Activated CD4-positive, alpha-beta T cell treated with anti-CD3 and anti-CD28 coated beads, Interleukin-2, amount 50 U/mL, for 4 hours (primary cell): ENCODE measurements at regions not wholly inside any gene's neighbourhood (a gene's known extent, or its start where the extent isn't known, plus 50 kb on each side); places are given as distances from the start of the nearest gene placed in this dataset.

Experiments
- DNase-seq, 2 experiments: peaks; one replicate each; pipeline ENCODE4 v3.0.0-alpha.2; 2020

GRCh38 chr16:60329108-60329507 is 1595.0 kb upstream of the GOT2 start:
- no peak for DNase-seq

GRCh38 chr16:60328152-60328551 is 1594.0 kb upstream of the GOT2 start:
- no peak for DNase-seq

DNA sequence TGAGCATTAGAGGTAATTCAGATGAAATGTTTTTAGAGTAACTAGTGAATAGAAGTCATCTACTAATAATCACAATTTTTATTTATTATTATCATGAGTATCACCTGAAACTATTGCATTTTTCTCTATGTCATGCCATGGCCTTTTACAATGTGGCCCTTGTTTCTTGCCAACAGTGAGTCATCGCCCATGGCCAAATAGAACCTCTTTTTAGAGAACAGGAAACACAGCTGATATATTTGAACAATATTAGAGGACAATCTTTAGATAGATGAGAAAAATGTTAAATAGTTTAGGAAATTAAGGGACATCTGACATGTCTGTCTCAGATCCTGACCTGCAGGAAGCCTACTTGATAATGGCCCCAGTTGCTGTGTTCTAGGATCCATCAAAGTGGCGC is 1584.4 kb upstream of the GOT2 start:
- no peak for DNase-seq

GRCh38 chr16:60310846-60311445 is 1576.8 kb upstream of the GOT2 start:
- DNase-seq, result no peak

- DNase-seq, result no peak
Observed at GRCh38 chr16:60304720-60305119, 1570.6 kb upstream of the GOT2 start.

DNA sequence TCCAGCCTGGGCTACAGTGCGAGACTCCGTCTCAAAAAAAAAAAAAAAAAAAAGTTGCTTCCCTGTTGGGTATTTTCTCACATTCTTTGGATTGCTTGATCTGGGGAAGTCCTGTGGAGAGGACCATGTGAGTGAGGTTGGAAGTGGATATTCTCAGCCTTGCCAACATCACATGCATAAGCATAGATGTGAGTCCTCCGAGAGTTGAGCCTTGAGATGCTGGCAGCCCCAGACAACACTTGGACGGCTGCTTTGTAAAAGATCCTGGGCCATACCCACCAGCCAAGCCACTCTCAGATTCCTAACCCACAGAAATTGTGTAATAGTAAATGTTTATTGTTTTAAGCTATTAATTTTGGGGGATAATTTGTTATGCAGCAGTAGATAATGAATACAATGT is 1570.0 kb upstream of the GOT2 start:
- DNase-seq, result no peak

DNA sequence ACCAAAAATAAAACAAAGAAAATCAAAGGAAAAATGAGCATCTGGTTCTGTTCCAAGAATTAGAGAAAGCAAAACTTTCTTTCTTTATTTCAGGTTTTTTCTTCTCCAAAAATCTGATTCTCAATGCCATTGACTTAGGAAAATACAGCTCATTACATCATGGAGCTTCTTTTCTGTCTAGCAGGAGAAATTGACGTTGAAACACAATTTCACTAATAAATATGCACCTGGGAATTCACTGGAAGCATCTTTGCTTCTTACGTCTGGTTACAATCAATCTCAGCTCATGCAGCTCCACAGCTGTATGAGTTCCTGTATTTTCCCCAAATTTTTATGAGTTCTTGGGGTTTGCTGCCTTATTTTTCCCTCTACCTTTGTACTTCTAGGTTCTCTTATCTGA is 1568.6 kb upstream of the GOT2 start:
- no peak for DNase-seq

DNA sequence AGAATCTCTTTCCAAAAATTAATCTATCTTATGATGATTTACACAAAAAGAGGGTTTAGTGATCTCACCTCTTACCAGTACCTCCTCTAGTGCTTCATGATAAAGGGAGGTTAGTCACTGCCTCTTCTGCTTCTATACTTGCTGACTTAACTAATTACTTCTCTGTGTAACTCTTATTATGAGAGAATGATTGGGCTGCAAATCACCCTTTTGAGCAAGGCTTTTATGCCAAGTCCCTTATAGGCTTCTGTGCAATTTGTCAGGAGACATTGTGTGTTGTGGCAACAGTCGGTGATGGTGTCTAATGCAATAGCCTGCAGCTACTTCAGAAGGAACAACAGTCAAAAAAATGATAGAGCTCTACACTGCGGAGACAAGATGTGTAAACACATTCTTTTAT is 1568.1 kb upstream of the GOT2 start:
- no peak for DNase-seq

GRCh38 chr16:60299241-60299776 is 1565.2 kb upstream of the GOT2 start:
- no peak for DNase-seq

GRCh38 chr16:60295451-60295850 is 1561.3 kb upstream of the GOT2 start:
- no peak for DNase-seq

GRCh38 chr16:60285794-60286193 is 1551.7 kb upstream of the GOT2 start:
- DNase-seq, result no peak

DNA sequence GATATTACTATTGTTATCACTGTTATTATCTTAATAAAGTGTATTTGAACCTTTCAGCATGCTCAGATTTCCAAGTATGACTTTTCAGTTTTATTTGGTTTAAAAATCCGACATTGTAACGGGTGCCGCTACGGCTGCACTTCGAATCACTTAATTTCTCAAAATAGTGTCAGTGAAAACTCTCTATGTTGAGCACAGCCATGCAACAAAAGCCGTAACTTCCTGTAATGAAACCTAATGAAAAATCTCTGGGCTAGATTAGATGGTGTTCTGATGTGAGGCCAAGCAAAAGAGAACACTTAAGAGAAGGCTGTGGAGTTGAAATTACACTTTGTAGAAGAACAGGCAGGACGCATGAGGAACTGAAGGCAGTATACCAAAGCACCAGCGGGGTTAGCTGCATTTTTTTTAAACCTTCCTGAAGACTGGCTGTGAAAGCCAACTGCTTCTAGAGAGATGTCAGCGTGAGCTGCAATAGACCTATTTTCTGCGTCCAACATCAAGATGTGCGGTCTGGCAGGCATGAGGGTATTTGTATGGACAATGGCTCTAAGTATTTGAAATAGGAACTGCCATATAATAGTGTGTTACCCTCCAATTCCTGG is 1545.0 kb upstream of the GOT2 start:
- DNase-seq, result no peak

DNA sequence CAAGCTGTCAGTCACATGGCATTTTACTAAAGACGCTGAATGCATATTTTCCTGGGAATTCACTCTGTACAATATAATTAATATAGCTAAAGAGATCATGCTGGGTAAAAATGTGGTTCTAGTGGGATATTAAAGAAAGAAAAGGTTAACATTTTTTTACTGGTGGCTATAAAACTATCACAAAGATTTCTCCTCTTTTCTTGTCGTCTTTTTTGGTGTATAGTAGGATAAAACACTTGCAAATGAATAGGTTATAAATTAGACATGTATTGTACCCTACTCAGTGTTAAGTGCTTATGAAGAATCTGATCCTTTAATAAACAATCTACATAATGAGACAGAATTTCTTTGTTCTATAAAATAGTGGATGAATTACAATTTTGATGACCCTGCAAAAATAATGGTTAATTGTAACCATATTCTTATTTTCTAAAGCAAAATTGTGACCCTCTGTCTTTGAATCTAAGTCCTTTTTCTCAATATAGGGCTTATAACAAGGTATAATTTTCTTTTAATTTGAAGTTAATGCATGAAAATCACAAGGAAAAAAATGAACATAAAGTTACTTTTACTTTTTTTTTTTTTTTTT is 1540.4 kb upstream of the GOT2 start:
- DNase-seq, result no peak

DNA sequence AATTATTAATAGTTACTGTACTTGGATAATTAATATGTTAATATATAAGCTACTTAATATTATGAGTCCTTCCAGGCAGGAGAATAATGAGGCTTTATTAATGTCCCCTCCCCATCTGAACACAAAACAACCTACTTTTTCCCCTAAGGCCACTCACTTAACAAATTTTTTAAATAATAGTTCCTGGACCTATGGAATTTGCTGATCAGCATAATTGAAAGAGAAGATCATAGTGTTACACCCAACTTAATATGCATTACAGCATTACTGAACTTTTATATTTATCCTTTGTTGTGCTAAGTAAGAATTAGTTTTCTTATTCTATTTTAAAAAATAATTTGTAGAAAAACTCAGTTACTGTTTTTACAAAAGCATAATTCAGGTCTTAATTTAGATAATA is 1537.7 kb upstream of the GOT2 start:
- no peak for DNase-seq

DNA sequence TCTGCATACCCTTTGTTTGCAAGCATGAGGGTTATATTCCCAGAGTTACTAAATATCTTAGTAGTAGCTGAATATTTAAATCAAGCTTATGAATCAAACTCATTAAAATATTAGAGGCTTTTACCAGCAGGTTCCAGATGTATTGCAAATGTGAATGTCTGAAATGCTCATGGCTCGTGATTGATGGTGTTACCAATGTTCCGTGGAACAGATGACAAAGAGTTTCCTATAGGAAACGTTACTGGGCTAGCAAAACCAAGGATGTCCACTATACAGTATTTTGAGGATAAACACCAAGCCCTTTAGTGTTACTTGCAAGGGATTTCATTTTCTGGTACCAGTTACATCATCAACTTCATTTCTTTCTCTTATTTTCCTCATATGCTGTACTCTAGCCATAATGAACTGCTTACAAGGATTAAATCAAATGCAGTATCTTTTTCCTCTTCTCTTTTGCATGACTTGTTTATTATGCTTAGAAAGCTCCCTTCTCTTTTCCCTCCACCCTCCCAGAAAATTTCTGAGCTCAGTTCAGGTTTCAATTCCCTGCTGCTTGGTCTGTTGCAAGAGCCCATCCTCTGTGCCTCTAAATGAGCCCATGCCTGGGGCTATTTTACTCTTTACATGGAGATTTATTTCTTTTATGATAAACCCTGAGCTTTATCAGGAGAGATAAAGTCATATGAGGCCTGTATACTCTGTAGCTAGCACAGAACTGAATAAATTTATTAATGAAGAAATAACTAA is 1537.1 kb upstream of the GOT2 start:
- DNase-seq, result no peak

GRCh38 chr16:60261425-60261824 is 1527.3 kb upstream of the GOT2 start:
- no peak for DNase-seq

- DNase-seq, result no peak
Observed at GRCh38 chr16:60259956-60260355, 1525.8 kb upstream of the GOT2 start.

- DNase-seq, result no peak
Observed at GRCh38 chr16:60246086-60246485, 1512.0 kb upstream of the GOT2 start.

- DNase-seq, result no peak
Observed at GRCh38 chr16:60241671-60242070, 1507.6 kb upstream of the GOT2 start.

GRCh38 chr16:60230666-60231065 is 1496.5 kb upstream of the GOT2 start:
- no peak for DNase-seq

DNA sequence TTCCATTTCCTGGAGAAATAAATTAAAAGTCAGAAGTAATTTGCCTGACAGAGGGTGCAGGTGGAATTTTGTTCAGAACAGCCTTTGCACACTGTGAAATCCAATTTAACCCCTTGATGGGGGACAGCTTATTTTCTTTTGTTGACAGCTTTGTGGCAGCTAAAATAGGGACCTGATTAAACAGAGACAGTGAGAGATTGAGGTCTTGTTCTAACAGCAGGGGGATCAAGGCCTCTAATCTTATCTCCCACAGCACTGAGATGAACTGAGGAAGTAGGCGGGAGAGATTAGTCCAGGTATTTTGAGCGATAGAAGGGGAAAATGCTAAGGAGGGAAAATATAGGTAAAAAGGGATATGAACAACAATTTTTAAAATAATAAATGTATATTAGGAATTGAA is 1491.4 kb upstream of the GOT2 start:
- DNase-seq, result no peak

DNA sequence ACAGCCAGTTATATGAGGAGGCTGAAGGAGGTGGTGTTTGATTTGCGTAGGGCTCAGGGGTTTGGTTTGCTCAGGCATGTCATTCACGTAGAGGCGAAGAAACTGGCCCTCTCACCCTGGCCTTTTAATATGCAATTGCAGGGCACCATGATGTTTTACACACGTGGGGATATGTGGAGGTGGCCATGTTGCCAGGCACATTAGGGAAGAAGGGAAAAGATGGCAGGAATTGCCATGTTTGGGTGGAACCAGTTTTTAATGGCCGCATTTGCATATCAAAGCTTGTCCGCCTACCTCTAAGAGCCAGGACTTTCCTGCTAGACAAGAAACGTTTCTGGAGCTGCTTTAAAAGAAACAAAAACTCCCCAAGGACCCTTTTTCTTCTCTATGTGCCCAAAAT is 1483.7 kb upstream of the GOT2 start:
- DNase-seq, result no peak

DNA sequence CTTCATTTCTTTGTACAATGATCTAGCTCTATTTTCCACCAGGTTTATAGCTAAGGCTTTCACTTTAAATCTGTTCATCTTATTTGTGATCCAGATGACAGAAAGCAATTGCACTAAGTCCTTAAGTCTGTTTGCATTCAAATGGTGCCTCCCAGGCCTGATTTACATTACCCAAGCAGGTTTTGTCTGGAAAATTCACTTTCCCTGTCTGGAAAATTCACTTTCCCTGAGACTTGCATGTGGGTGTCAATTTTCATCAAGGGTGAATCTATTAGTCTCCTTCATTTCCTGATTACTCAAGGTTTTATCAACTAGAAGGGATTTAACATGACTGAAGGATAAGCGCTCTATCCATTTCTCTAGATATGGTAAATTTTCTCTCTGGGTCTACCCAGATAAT is 1480.2 kb upstream of the GOT2 start:
- no peak for DNase-seq

DNA sequence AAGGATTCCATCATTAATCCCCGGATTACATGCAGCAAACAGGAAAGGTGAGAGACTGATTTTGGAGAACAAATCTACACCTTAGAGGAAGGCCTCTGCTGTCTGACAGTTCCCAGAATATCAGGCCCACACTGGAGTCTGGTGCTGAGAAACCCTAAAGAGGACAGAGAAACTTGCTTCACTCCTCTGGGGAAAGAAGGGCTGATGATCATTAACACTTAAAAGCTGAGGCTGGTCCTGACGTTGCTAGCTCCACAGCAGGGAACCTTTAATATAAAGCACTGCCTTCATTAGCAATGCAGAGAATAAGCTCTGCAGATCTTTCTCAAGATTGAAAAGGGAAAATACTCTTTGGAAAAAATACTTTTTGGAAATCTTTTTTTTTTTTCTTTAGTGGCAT is 1472.4 kb upstream of the GOT2 start:
- DNase-seq, result no peak
